ENCODE measurements at regions not wholly inside any gene's neighbourhood (a gene's known extent, or its start where the extent isn't known, plus 50 kb on each side); places are given as distances from the start of the nearest gene placed in this dataset.

GRCh38 chr5:73284985-73285384 is 112.0 kb downstream of the TMEM174 start:
- TF ChIP-seq ESRRG (CRISPR knock-in tag; IDR thresholded peaks at IDR 0.05) (no peak), CSRNP3 (CRISPR knock-in tag; IDR thresholded peaks at IDR 0.05) (no peak), ARNTL (CRISPR knock-in tag; IDR thresholded peaks at IDR 0.05; ENCODE audit: borderline replicate concordance, low read depth) (no peak), ZC3H10 (CRISPR knock-in tag; IDR thresholded peaks at IDR 0.05) (no peak), SNAI2 (CRISPR knock-in tag; IDR thresholded peaks at IDR 0.05) (no peak), CREB5 (CRISPR knock-in tag; IDR thresholded peaks at IDR 0.05; ENCODE audit: low read depth) (no peak), ZNF8 (CRISPR knock-in tag; IDR thresholded peaks at IDR 0.05) (no peak), TCF4 (CRISPR knock-in tag; IDR thresholded peaks at IDR 0.05; ENCODE audit: borderline replicate concordance) (no peak), TSHZ2 (CRISPR knock-in tag; IDR thresholded peaks at IDR 0.05) (no peak)
- no peak for ATAC-seq

- no peak for TF ChIP-seq ZFP30 (CRISPR knock-in tag; IDR thresholded peaks at IDR 0.05)
- no peak for ATAC-seq
These were observed 111.3 kb downstream of the TMEM174 start for GRCh38 chr5:73284220-73284795.

GRCh38 chr5:73282923-73283322 is 109.9 kb downstream of the TMEM174 start:
- TF ChIP-seq PATZ1 (CRISPR knock-in tag; IDR thresholded peaks at IDR 0.05; ENCODE audit: borderline replicate concordance) (no peak), ESRRG (CRISPR knock-in tag; IDR thresholded peaks at IDR 0.05) (no peak), ZNF70 (CRISPR knock-in tag; IDR thresholded peaks at IDR 0.05) (no peak), OSR1 (CRISPR knock-in tag; IDR thresholded peaks at IDR 0.05) (no peak), CSRNP3 (CRISPR knock-in tag; IDR thresholded peaks at IDR 0.05) (no peak), RARB (CRISPR knock-in tag; IDR thresholded peaks at IDR 0.05) (no peak), ISL1 (CRISPR knock-in tag; IDR thresholded peaks at IDR 0.05) (no peak)
- ATAC-seq: no peak

- no peak for ATAC-seq
- TF ChIP-seq POU6F1 (CRISPR knock-in tag; IDR thresholded peaks at IDR 0.05; ENCODE audit: borderline replicate concordance, low read depth) (no peak), ZC3H10 (CRISPR knock-in tag; IDR thresholded peaks at IDR 0.05) (no peak), ZNF565 (CRISPR knock-in tag; conservative IDR thresholded peaks at IDR 0.05; ENCODE audit: low read depth) (no peak), ARNTL (CRISPR knock-in tag; IDR thresholded peaks at IDR 0.05; ENCODE audit: borderline replicate concordance, low read depth) (no peak), RARB (CRISPR knock-in tag; IDR thresholded peaks at IDR 0.05) (no peak), CSDC2 (CRISPR knock-in tag; IDR thresholded peaks at IDR 0.05) (no peak), ZNF8 (CRISPR knock-in tag; IDR thresholded peaks at IDR 0.05) (no peak), ZFP3 (CRISPR knock-in tag; IDR thresholded peaks at IDR 0.05) (no peak), ISL1 (CRISPR knock-in tag; IDR thresholded peaks at IDR 0.05) (no peak), ZNF70 (CRISPR knock-in tag; IDR thresholded peaks at IDR 0.05) (no peak), BACH2 (CRISPR knock-in tag; IDR thresholded peaks at IDR 0.05; ENCODE audit: borderline replicate concordance) (no peak), TSHZ2 (CRISPR knock-in tag; IDR thresholded peaks at IDR 0.05) (no peak), GLIS3 (CRISPR knock-in tag; IDR thresholded peaks at IDR 0.05) (no peak)
These were observed 109.4 kb downstream of the TMEM174 start for GRCh38 chr5:73282383-73282782.
